GM12878 (cell line): ENCODE measurements at regions not wholly inside any gene's neighbourhood (a gene's known extent, or its start where the extent isn't known, plus 50 kb on each side); places are given as distances from the start of the nearest gene placed in this dataset.

Experiments used
- ATAC-seq: fragments of 200-7000 bp; cut with Tn5 transposase; 3 replicates; pipeline ENCODE4 v1.9.1; 2020; ENCODE audit warnings: mild to moderate bottlenecking, moderate library complexity
- BruUV-seq: library from RNA; stranded (reverse); fragments of 400-500 nt; replicated peaks from 2 replicates; lab custom pipeline; 2021; lab: Mats Ljungman, UMichigan
- CTCF ChIA-PET: fragments of 300-600 bp; sonication (Branson Sonifier 250); formaldehyde crosslinking; extraction: SDS; loops from one replicate; lab custom pipeline; 2021; ENCODE audit warnings: inconsistent platforms; lab: Yijun Ruan, JAX
- POLR2A ChIA-PET: fragments of 350-600 bp; formaldehyde crosslinking; extraction: SDS; loops from one replicate; lab custom pipeline; 2021; ENCODE audit warnings: inconsistent platforms; lab: Charles Lee
- RAD21 ChIA-PET: fragments of 300-600 bp; sonication (Branson Sonifier 250); formaldehyde crosslinking; loops from one replicate; lab custom pipeline; 2023; ENCODE audit warnings: antibody characterized with exemption; ENCODE audit not compliant: unreplicated experiment; lab: Charles Lee
- SMC1A ChIA-PET: fragments of 300-600 bp; sonication (Branson Sonifier 250); formaldehyde crosslinking; loops from one replicate; lab custom pipeline; 2023; ENCODE audit not compliant: unreplicated experiment, uncharacterized antibody; lab: Charles Lee
- DNase-seq: peaks from one replicate; pipeline ENCODE4 v3.0.0-alpha.2; 2011; ENCODE audit warnings: low read depth, low spot score
- FAIRE-seq: peaks from 3 replicates; lab custom pipeline; 2011; peaks lifted over from hg19 to GRCh38; lab: Jason Lieb, UNC
- H2AFZ ChIP-seq: 2 replicates; pipeline ENCODE4 v1.6.0; 2011; ENCODE audit warnings: low read depth, low read length, control low read depth; ENCODE audit not compliant: control insufficient read depth
- H3K27ac ChIP-seq: 2 replicates; pipeline ENCODE4 v1.5.1; 2011; ENCODE audit warnings: control low read depth; ENCODE audit not compliant: control insufficient read depth, insufficient read depth
- H3K27me3 ChIP-seq, 2 experiments: replicated peaks in 1 of 2; 2 replicates each; pipeline versions ENCODE4 v1.6.0 to v1.6.1; 2011; ENCODE audit warnings: low read length in 1 of 2; ENCODE audit not compliant: control insufficient read depth in 2 of 2, insufficient read depth in 2 of 2
- H3K36me3 ChIP-seq, 2 experiments: 2 replicates each; pipeline ENCODE4 v1.5.1; 2011; ENCODE audit warnings: low read length in 1 of 2; ENCODE audit not compliant: control insufficient read depth in 2 of 2, insufficient read depth in 2 of 2
- H3K4me1 ChIP-seq: 2 replicates; pipeline ENCODE4 v1.6.1; 2011; ENCODE audit warnings: mild to moderate bottlenecking, low read length, moderate library complexity, mixed read lengths; ENCODE audit not compliant: control insufficient read depth, insufficient read depth
- H3K4me2 ChIP-seq: 2 replicates; pipeline ENCODE4 v1.6.0; 2011; ENCODE audit warnings: control low read depth; ENCODE audit not compliant: control insufficient read depth, insufficient read depth
- H3K4me3 ChIP-seq: fragments of 200-600 bp; sonication (generic); 2 replicates; pipeline ENCODE4 v1.5.1; 2016
- H3K79me2 ChIP-seq: 2 replicates; pipeline ENCODE4 v1.6.0; 2011; ENCODE audit warnings: low read length; ENCODE audit not compliant: control insufficient read depth, insufficient read depth
- H3K9ac ChIP-seq: 2 replicates; pipeline ENCODE4 v1.8.0; 2011; ENCODE audit warnings: low read length, control low read depth, mixed read lengths; ENCODE audit not compliant: control insufficient read depth, insufficient read depth
- H3K9me3 ChIP-seq: replicated peaks from 3 replicates; pipeline ENCODE4 v1.5.1; 2011; ENCODE audit warnings: mild to moderate bottlenecking, low read length; ENCODE audit not compliant: control insufficient read depth, insufficient read depth
- H4K20me1 ChIP-seq: 2 replicates; pipeline ENCODE4 v1.6.0; 2011; ENCODE audit not compliant: control insufficient read depth, insufficient read depth
- ETV6 ChIP-seq, 2 experiments: fragments of 450-650 bp in 1 of 2; IDR thresholded peaks in 1 of 2; conservative IDR thresholded peaks in 1 of 2; 2 replicates each; pipeline ENCODE4 v1.6.1; 2014; ENCODE audit warnings: antibody characterized with exemption in 1 of 2, borderline replicate concordance in 1 of 2, low read depth in 1 of 2, mild to moderate bottlenecking in 1 of 2, moderate library complexity in 1 of 2
- HDAC6 ChIP-seq: fragments of 200-600 bp; sonication (generic); IDR thresholded peaks from one replicate; pipeline ENCODE4 v1.8.0; 2017; ENCODE audit warnings: antibody characterized with exemption; ENCODE audit not compliant: unreplicated experiment
- MEF2B ChIP-seq: fragments of 450-650 bp; IDR thresholded peaks from 2 replicates; pipeline ENCODE4 v1.6.1; 2018; ENCODE audit warnings: mild to moderate bottlenecking, moderate library complexity; ENCODE audit not compliant: partially characterized antibody, poor library complexity, severe bottlenecking
- MXI1 ChIP-seq: fragments of 150-350 bp; IDR thresholded peaks from 2 replicates; pipeline ENCODE4 v1.6.1; 2011; ENCODE audit warnings: low read depth, mild to moderate bottlenecking, inconsistent platforms, low read length, improper control_type of control experiment
- NR2C2 ChIP-seq: IDR thresholded peaks from 2 replicates; pipeline ENCODE4 v1.6.1; 2011; ENCODE audit warnings: borderline replicate concordance, low read depth; ENCODE audit not compliant: control insufficient read depth, insufficient read length
- POLR2A ChIP-seq: IDR thresholded peaks from 2 replicates; pipeline ENCODE4 v1.6.1; 2011; ENCODE audit warnings: low read depth, mild to moderate bottlenecking, low read length
- RB1 ChIP-seq: fragments of 450-650 bp; formaldehyde crosslinking; IDR thresholded peaks from 2 replicates; pipeline ENCODE4 v1.6.1; 2017; ENCODE audit warnings: mild to moderate bottlenecking, borderline replicate concordance
- SRF ChIP-seq, 2 experiments: IDR thresholded peaks; 2 replicates each; pipeline ENCODE4 v1.6.1; 2011; ENCODE audit warnings: low read depth in 2 of 2, low read length in 2 of 2, mild to moderate bottlenecking in 1 of 2, moderate library complexity in 1 of 2
- YY1 ChIP-seq: IDR thresholded peaks from 2 replicates; pipeline ENCODE4 v1.6.1; 2011; ENCODE audit warnings: low read depth, mild to moderate bottlenecking, low read length
- WGBS: methylation state at CpG from one replicate; pipeline ENCODE4 v1.1.6; 2016; ENCODE audit warnings: low lambda C conversion rate; ENCODE audit not compliant: insufficient replicate concordance, insufficient coverage; ENCODE audit errors: missing lambda C conversion rate; 5-methylcytosine and 5-hydroxymethylcytosine counted together
- in situ Hi-C: fragments of 300-500 bp; cut with MboI; formaldehyde crosslinking; loops from 9 replicates; pipeline ENCODE4 v1.14.3; 2018; ENCODE audit warnings: mixed read lengths
- intact Hi-C: fragments of 100-400 bp; cut with micrococcal nuclease; formaldehyde crosslinking; loops from one replicate; pipeline ENCODE4 v1.14.2; 2022; ENCODE audit not compliant: unreplicated experiment
- TF ChIP-seq, protein P1 (sequence below): fragments of 150-350 bp; IDR thresholded peaks from 2 replicates; pipeline ENCODE4 v1.6.1; 2016; ENCODE audit warnings: low read depth, low read length
- TF ChIP-seq, protein P2 (sequence below): IDR thresholded peaks from 2 replicates; pipeline ENCODE4 v1.6.1; 2011; ENCODE audit warnings: low read depth, mild to moderate bottlenecking, low read length, moderate library complexity, borderline replicate concordance; ENCODE audit errors: extremely low read depth
- TF ChIP-seq, protein P3 (sequence below): fragments of 450-650 bp; IDR thresholded peaks from 2 replicates; pipeline ENCODE4 v1.6.1; 2018; ENCODE audit warnings: mild to moderate bottlenecking, low read depth, moderate library complexity; ENCODE audit not compliant: partially characterized antibody

DNA sequence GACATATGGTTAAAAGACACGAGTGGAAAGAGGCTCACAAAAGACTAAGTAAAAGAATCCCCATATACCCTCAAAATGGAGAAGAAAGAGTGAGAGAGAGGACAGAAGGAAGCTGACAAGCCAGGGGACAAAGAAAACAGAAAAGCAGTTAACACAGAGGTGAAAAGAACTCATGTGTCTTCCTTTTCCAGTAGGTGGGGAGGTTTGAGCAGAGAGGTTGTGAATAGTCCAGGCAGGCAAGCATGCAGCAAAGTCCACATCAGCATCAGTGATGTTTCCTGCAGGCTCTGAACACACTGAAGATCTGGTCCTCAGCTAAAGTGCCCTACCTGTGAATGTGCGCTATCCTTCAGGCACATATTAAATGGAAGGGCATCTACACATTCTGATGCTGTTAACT is 196.5 kb upstream of the IRAK1BP1 start:
- H4K20me1 ChIP-seq = no peaks in the 10 kb centered on the region
- DNase-seq = no peak
- no peak overlapping the region for H2AFZ ChIP-seq
- intact Hi-C loops = no loop called here
- CTCF ChIA-PET = no interaction called here
- H3K36me3 ChIP-seq = no peaks in the 10 kb centered on the region
- H3K9ac ChIP-seq = no peak overlapping the region
- H3K4me2 ChIP-seq = no peak overlapping the region
- no peak for ATAC-seq
- SMC1A ChIA-PET = no interaction called here
- no TSS peak for BruUV-seq
- no peaks in the 10 kb centered on the region for H3K9me3 ChIP-seq
- RAD21 ChIA-PET = no interaction called here
- no peaks in the 10 kb centered on the region for H3K4me1 ChIP-seq
- no peak overlapping the region for H3K27ac ChIP-seq
- POLR2A ChIA-PET = no interaction called here
- no peaks in the 10 kb centered on the region for H3K27me3 ChIP-seq
- 33% methylated on average over 2 of the region's 2 CpGs for WGBS
- FAIRE-seq = no peak
- H3K4me3 ChIP-seq = no peak overlapping the region
- TF ChIP-seq ETV6 (conservative IDR thresholded peaks at IDR 0.05 in 1 of 2, IDR thresholded peaks at IDR 0.05 in 1 of 2; ENCODE audit: borderline replicate concordance in 1 of 2, low read depth in 1 of 2) (no peak), MEF2B (no peak), RB1 (no peak), SRF (IDR thresholded peaks at IDR 0.05; ENCODE audit: low read depth in 2 of 2, low read length in 2 of 2) (no peak), YY1 (no peak), NR2C2 (no peak), POLR2A (no peak), MXI1 (no peak), HDAC6 (no peak)
- TF ChIP-seq, protein P1, sequence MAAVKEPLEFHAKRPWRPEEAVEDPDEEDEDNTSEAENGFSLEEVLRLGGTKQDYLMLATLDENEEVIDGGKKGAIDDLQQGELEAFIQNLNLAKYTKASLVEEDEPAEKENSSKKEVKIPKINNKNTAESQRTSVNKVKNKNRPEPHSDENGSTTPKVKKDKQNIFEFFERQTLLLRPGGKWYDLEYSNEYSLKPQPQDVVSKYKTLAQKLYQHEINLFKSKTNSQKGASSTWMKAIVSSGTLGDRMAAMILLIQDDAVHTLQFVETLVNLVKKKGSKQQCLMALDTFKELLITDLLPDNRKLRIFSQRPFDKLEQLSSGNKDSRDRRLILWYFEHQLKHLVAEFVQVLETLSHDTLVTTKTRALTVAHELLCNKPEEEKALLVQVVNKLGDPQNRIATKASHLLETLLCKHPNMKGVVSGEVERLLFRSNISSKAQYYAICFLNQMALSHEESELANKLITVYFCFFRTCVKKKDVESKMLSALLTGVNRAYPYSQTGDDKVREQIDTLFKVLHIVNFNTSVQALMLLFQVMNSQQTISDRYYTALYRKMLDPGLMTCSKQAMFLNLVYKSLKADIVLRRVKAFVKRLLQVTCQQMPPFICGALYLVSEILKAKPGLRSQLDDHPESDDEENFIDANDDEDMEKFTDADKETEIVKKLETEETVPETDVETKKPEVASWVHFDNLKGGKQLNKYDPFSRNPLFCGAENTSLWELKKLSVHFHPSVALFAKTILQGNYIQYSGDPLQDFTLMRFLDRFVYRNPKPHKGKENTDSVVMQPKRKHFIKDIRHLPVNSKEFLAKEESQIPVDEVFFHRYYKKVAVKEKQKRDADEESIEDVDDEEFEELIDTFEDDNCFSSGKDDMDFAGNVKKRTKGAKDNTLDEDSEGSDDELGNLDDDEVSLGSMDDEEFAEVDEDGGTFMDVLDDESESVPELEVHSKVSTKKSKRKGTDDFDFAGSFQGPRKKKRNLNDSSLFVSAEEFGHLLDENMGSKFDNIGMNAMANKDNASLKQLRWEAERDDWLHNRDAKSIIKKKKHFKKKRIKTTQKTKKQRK = no peak
- TF ChIP-seq, protein P2, sequence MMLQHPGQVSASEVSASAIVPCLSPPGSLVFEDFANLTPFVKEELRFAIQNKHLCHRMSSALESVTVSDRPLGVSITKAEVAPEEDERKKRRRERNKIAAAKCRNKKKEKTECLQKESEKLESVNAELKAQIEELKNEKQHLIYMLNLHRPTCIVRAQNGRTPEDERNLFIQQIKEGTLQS = no peak
- TF ChIP-seq, protein P3, sequence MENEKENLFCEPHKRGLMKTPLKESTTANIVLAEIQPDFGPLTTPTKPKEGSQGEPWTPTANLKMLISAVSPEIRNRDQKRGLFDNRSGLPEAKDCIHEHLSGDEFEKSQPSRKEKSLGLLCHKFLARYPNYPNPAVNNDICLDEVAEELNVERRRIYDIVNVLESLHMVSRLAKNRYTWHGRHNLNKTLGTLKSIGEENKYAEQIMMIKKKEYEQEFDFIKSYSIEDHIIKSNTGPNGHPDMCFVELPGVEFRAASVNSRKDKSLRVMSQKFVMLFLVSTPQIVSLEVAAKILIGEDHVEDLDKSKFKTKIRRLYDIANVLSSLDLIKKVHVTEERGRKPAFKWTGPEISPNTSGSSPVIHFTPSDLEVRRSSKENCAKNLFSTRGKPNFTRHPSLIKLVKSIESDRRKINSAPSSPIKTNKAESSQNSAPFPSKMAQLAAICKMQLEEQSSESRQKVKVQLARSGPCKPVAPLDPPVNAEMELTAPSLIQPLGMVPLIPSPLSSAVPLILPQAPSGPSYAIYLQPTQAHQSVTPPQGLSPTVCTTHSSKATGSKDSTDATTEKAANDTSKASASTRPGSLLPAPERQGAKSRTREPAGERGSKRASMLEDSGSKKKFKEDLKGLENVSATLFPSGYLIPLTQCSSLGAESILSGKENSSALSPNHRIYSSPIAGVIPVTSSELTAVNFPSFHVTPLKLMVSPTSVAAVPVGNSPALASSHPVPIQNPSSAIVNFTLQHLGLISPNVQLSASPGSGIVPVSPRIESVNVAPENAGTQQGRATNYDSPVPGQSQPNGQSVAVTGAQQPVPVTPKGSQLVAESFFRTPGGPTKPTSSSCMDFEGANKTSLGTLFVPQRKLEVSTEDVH = no peak
- H3K79me2 ChIP-seq = no peaks in the 10 kb centered on the region
- in situ Hi-C loops = no loop called here
